ENCODE measurements at regions not wholly inside any gene's neighbourhood (a gene's known extent, or its start where the extent isn't known, plus 50 kb on each side); places are given as distances from the start of the nearest gene placed in this dataset.

DNA sequence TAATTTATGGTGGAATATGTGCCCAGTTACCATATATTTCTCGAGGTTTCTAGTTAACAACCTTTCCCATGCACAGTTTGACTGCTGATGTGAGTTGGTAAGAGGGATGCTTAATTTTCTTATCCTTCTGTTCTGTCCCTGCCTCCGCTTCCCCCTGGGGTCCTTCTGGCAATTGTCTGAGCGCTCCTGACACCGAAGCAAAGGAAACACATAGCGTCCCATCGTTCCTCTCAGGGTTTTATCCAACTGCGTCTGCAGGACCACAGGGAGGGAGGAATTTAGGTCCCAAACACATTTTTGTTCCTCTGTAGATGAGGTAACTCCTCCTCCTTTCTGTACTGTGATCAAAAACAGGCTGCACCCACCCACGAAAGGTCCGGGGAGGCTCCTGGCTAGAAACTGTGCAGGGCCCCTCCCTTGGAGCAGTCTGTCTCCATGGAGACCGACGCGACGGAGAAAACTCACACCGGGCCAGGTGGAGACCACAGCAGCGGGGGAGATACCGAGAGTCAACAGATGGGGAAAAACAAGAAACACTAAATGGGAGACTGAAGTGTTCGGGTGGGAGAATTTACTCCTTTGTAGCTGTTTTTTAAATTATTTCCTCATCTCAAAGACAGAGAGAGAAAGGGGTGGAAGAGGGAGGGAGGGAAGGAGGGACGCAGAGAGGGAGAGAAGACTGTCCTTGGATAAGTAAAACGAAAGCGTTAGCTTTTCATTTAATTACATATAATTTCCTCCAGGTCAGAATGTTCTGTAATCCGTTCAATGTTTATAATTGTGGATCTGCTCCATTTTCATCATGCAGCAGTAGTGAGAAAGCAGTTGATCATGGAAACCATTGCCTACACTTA lies 191.8 kb upstream of the NBEA start:
- Histone ChIP-seq H3K4me3 (ENCODE audit: control extremely low read depth in 1 of 5, extremely low read depth in 1 of 5, insufficient read depth in 1 of 5, low read depth in 2 of 5, low read length in 4 of 5) (no peak overlapping the region), H3K4me1 (ENCODE audit: control insufficient read depth in 2 of 2, insufficient read depth in 2 of 2, low read length in 2 of 2) (no peaks in the 10 kb centered on the region), H3K4me2 (replicated peaks; ENCODE audit: low read depth, low read length, poor library complexity, severe bottlenecking) (no peak overlapping the region), H3K9ac (ENCODE audit: low read length) (no peak overlapping the region), H3K9me3 (ENCODE audit: control extremely low read depth in 1 of 3, control insufficient read depth in 2 of 3, insufficient read depth in 1 of 3, low read length in 2 of 3) (peaks cover 0 to 10% (median 0%) of the 10 kb centered on the region in 3 donors), H4K20me1 (ENCODE audit: control insufficient read depth, insufficient read depth, low read length, poor library complexity, severe bottlenecking) (no peaks in the 10 kb centered on the region), H3K79me2 (ENCODE audit: control insufficient read depth, insufficient read depth, low read length) (no peaks in the 10 kb centered on the region), H3K27me3 (replicated peaks in 1 of 4; ENCODE audit: control extremely low read depth in 1 of 4, control insufficient read depth in 3 of 4, insufficient read depth in 4 of 4, low read length in 3 of 4) (peaks cover 0 to 4% (median 0%) of the 10 kb centered on the region in 4 experiments), H3K27ac (ENCODE audit: low read length in 2 of 2) (no peak overlapping the region), H2AFZ (ENCODE audit: insufficient read depth, low read depth, low read length, poor library complexity, severe bottlenecking) (no peak overlapping the region), H3K36me3 (replicated peaks in 1 of 2; ENCODE audit: control extremely low read depth in 1 of 2, control insufficient read depth in 1 of 2, extremely low read depth in 1 of 2, insufficient read depth in 2 of 2, low read length in 1 of 2) (no peaks in the 10 kb centered on the region)
- no peaks in the 10 kb centered on the region for H3K4me1 Mint-ChIP-seq
- TF ChIP-seq CTCF (IDR thresholded peaks at IDR 0.05) (no peak), EZH2 (IDR thresholded peaks at IDR 0.05; ENCODE audit: borderline replicate concordance, insufficient read depth, low read depth, low read length, poor library complexity, severe bottlenecking) (no peak)
- POLR2A ChIA-PET: no interaction called here
- DNase-seq: no peak
- H3K9me3 Mint-ChIP-seq (ENCODE audit: insufficient read depth): no peaks in the 10 kb centered on the region
- H3K27me3 Mint-ChIP-seq: peaks cover 12% of the 10 kb centered on the region
- WGBS (ENCODE audit: insufficient coverage): 0% methylated on average over 3 of the region's 21 CpGs
- ATAC-seq (ENCODE audit: low read depth): no peak
- H3K4me3 Mint-ChIP-seq: no peak overlapping the region
- H3K27ac Mint-ChIP-seq: no peak overlapping the region
- CTCF ChIA-PET: no interaction called here
- intact Hi-C loops (cut with micrococcal nuclease): no loop called here

DNA sequence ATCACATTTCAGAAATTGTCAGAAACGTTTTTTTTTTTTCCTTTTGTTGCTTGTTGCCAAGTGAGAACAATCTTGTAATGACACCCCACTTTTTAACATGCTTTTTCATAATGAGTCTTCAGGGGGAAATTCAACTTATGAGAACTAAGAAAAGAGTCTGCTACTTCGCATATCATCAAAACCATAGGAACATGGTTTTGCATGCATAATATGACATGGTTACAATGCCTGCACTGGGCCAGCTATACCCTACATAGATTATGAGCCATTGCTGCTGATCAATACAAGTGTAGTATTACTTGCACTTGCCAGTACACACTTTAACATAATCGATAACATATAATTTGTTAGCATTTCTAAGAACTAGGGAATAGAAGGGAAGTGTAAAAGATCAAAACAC lies 191.0 kb upstream of the NBEA start:
- no peak overlapping the region for H2AFZ ChIP-seq (ENCODE audit: insufficient read depth, low read depth, low read length, poor library complexity, severe bottlenecking)
- Mint-ChIP-seq H3K4me1 (no peaks in the 10 kb centered on the region), H3K9me3 (ENCODE audit: insufficient read depth) (no peaks in the 10 kb centered on the region), H3K27ac (no peak overlapping the region), H3K27me3 (peaks cover 12% of the 10 kb centered on the region), H3K4me3 (no peak overlapping the region)
- DNase-seq (no peak), ATAC-seq (ENCODE audit: low read depth) (no peak)
- H3K9me3 ChIP-seq (ENCODE audit: control extremely low read depth in 1 of 3, control insufficient read depth in 2 of 3, insufficient read depth in 1 of 3, low read length in 2 of 3): peaks cover 0 to 10% (median 0%) of the 10 kb centered on the region in 3 donors
- TF ChIP-seq EZH2 (IDR thresholded peaks at IDR 0.05; ENCODE audit: borderline replicate concordance, insufficient read depth, low read depth, low read length, poor library complexity, severe bottlenecking) (no peak), CTCF (IDR thresholded peaks at IDR 0.05) (no peak)
- ChIA-PET POLR2A (no interaction called here), CTCF (no interaction called here)
- peaks cover 0 to 4% (median 0%) of the 10 kb centered on the region in 4 experiments for H3K27me3 ChIP-seq (replicated peaks in 1 of 4; ENCODE audit: control extremely low read depth in 1 of 4, control insufficient read depth in 3 of 4, insufficient read depth in 4 of 4, low read length in 3 of 4)
- WGBS (ENCODE audit: insufficient coverage): no CpG with 5 or more reads among the region's 3 CpGs
- H3K9ac ChIP-seq (ENCODE audit: low read length): no peak overlapping the region
- no peak overlapping the region for H3K4me3 ChIP-seq (ENCODE audit: control extremely low read depth in 1 of 5, extremely low read depth in 1 of 5, insufficient read depth in 1 of 5, low read depth in 2 of 5, low read length in 4 of 5)
- no peaks in the 10 kb centered on the region for H3K36me3 ChIP-seq (replicated peaks in 1 of 2; ENCODE audit: control extremely low read depth in 1 of 2, control insufficient read depth in 1 of 2, extremely low read depth in 1 of 2, insufficient read depth in 2 of 2, low read length in 1 of 2)
- intact Hi-C loops (cut with micrococcal nuclease): no loop called here
- no peaks in the 10 kb centered on the region for H3K4me1 ChIP-seq (ENCODE audit: control insufficient read depth in 2 of 2, insufficient read depth in 2 of 2, low read length in 2 of 2)
- no peaks in the 10 kb centered on the region for H3K79me2 ChIP-seq (ENCODE audit: control insufficient read depth, insufficient read depth, low read length)
- H4K20me1 ChIP-seq (ENCODE audit: control insufficient read depth, insufficient read depth, low read length, poor library complexity, severe bottlenecking): no peaks in the 10 kb centered on the region
- no peak overlapping the region for H3K4me2 ChIP-seq (replicated peaks; ENCODE audit: low read depth, low read length, poor library complexity, severe bottlenecking)
- no peak overlapping the region for H3K27ac ChIP-seq (ENCODE audit: low read length in 2 of 2)
